SU-DHL-6 (cell line): ENCODE measurements at regions not wholly inside any gene's neighbourhood (a gene's known extent, or its start where the extent isn't known, plus 50 kb on each side); places are given as distances from the start of the nearest gene placed in this dataset.

Experiments used
- H2AFZ ChIP-seq: fragments of 200-600 bp; sonication (generic); 2 replicates; pipeline ENCODE4 v1.6.1; 2014; ENCODE audit warnings: low read depth, mild to moderate bottlenecking, moderate library complexity, mixed read lengths, antibody characterized with exemption, low read length; ENCODE audit not compliant: severe bottlenecking
- H3F3A ChIP-seq: fragments of 200-600 bp; shearing (Covaris generic); 2 replicates; pipeline ENCODE4 v1.6.0; 2016; ENCODE audit warnings: antibody characterized with exemption, mild to moderate bottlenecking; ENCODE audit not compliant: insufficient read depth
- H3K27ac ChIP-seq: fragments of 200-600 bp; sonication (generic); 2 replicates; pipeline ENCODE4 v1.5.1; 2016; ENCODE audit warnings: low read depth, mild to moderate bottlenecking, low read length, moderate library complexity, mixed read lengths
- H3K27me3 ChIP-seq: fragments of 200-600 bp; sonication (generic), shearing (Covaris generic); 2 replicates; pipeline ENCODE4 v1.6.0; 2014; ENCODE audit warnings: mild to moderate bottlenecking, low read length
- H3K36me3 ChIP-seq: fragments of 200-600 bp; sonication (generic); 2 replicates; pipeline ENCODE4 v1.6.1; 2014; ENCODE audit warnings: mild to moderate bottlenecking, low read length, mixed read lengths
- H3K4me2 ChIP-seq: fragments of 300-600, 200-600 bp; shearing (Covaris generic), sonication (generic); 2 replicates; pipeline ENCODE4 v1.6.0; 2014; ENCODE audit warnings: low read length, low read depth, mild to moderate bottlenecking; ENCODE audit not compliant: poor library complexity, severe bottlenecking
- H3K4me3 ChIP-seq: fragments of 200-600 bp; sonication (generic); 2 replicates; pipeline ENCODE4 v1.5.1; 2014; ENCODE audit warnings: antibody characterized with exemption, low read length, mild to moderate bottlenecking, mixed read lengths; ENCODE audit not compliant: insufficient read depth, poor library complexity, severe bottlenecking
- H3K79me2 ChIP-seq: fragments of 200-600 bp; sonication (generic); 2 replicates; pipeline ENCODE4 v1.6.1; 2014; ENCODE audit warnings: mild to moderate bottlenecking, low read length, moderate library complexity; ENCODE audit not compliant: insufficient read depth
- H3K9ac ChIP-seq: fragments of 200-600 bp; sonication (generic); 2 replicates; pipeline ENCODE4 v1.7.0; 2014; ENCODE audit warnings: mild to moderate bottlenecking, low read length
- H3K9me2 ChIP-seq: fragments of 200-600 bp; sonication (generic); replicated peaks from 2 replicates; pipeline ENCODE4 v1.6.1; 2014; ENCODE audit warnings: low read length; ENCODE audit not compliant: insufficient read depth
- H3K9me3 ChIP-seq: fragments of 200-600 bp; sonication (generic); 2 replicates; pipeline ENCODE4 v1.6.1; 2014; ENCODE audit warnings: low read length, mixed read lengths; ENCODE audit not compliant: insufficient read depth
- H4K20me1 ChIP-seq: fragments of 200-600 bp; sonication (generic); 2 replicates; pipeline ENCODE4 v1.6.1; 2014; ENCODE audit warnings: low read depth, mild to moderate bottlenecking, antibody characterized with exemption, low read length, moderate library complexity, mixed read lengths
- EZH2phosphoT487 ChIP-seq: fragments of 200-600 bp; sonication (generic), shearing (Covaris generic); conservative IDR thresholded peaks from 2 replicates; pipeline ENCODE4 v1.6.1; 2018; ENCODE audit warnings: mild to moderate bottlenecking, antibody characterized with exemption, low read length, moderate library complexity, mixed read lengths
- TF ChIP-seq, protein P1 (sequence below): fragments of 200-600 bp; sonication (generic); IDR thresholded peaks from one replicate; pipeline ENCODE4 v1.5.1; 2017; ENCODE audit warnings: antibody characterized with exemption, mild to moderate bottlenecking, low read length, moderate library complexity; ENCODE audit not compliant: insufficient read depth, poor library complexity, severe bottlenecking

DNA sequence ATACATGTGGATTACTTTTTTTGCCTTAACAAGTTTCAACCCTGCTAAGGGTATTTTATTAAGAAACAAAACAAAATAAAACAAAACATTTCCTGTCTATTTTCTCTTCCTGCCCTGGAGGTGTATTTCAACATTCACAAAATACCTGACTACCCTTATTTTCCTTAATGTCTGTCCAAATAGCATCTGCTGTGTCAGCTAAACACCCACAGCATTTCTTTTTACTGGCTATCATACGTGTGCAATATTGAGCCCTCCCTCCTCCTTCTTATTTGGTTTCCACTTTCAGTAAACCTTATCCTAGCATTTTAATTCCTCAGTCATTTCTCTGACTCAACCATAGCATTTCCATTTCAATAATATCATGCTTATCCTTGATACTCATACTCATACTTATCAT, 1420.0 kb upstream of the ZEB2 start:
- Histone ChIP-seq H3K36me3 (no peaks in the 10 kb centered on the region), H3K4me2 (no peak overlapping the region), H3F3A (no peaks in the 10 kb centered on the region), H3K9ac (no peak overlapping the region), H2AFZ (no peak overlapping the region), H4K20me1 (no peaks in the 10 kb centered on the region), H3K4me3 (no peak overlapping the region), H3K79me2 (no peaks in the 10 kb centered on the region), H3K9me2 (no peaks in the 10 kb centered on the region), H3K9me3 (no peaks in the 10 kb centered on the region), H3K27ac (no peak overlapping the region), H3K27me3 (no peaks in the 10 kb centered on the region)
- TF ChIP-seq, protein P1, sequence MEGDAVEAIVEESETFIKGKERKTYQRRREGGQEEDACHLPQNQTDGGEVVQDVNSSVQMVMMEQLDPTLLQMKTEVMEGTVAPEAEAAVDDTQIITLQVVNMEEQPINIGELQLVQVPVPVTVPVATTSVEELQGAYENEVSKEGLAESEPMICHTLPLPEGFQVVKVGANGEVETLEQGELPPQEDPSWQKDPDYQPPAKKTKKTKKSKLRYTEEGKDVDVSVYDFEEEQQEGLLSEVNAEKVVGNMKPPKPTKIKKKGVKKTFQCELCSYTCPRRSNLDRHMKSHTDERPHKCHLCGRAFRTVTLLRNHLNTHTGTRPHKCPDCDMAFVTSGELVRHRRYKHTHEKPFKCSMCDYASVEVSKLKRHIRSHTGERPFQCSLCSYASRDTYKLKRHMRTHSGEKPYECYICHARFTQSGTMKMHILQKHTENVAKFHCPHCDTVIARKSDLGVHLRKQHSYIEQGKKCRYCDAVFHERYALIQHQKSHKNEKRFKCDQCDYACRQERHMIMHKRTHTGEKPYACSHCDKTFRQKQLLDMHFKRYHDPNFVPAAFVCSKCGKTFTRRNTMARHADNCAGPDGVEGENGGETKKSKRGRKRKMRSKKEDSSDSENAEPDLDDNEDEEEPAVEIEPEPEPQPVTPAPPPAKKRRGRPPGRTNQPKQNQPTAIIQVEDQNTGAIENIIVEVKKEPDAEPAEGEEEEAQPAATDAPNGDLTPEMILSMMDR: no peak
- no peak for TF ChIP-seq EZH2phosphoT487

DNA sequence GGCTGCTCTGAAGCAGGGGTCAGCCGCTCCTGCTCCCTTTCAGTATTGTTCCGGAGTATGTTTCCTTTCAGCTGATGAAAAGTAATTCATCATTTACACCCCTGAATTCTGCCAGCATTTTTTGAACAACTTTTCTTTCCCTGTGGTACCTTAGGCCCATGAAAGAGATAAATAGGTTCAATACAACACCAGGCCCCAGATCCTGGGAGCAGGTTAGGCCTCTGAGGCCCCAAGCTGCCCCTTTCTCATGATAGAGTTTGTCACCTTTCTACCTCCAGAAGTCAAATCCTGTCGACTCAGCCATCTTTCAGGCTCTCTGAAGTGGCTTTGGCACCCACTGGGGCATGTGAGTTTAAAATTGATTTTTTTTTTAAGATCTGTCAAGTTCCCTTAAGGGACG, 1415.1 kb upstream of the ZEB2 start:
- Histone ChIP-seq H3K4me2 (no peak overlapping the region), H3K27me3 (no peaks in the 10 kb centered on the region), H3K27ac (no peak overlapping the region), H4K20me1 (no peaks in the 10 kb centered on the region), H3K36me3 (no peaks in the 10 kb centered on the region), H3K9ac (no peak overlapping the region), H2AFZ (no peak overlapping the region), H3K4me3 (no peak overlapping the region), H3K9me2 (no peaks in the 10 kb centered on the region), H3F3A (no peaks in the 10 kb centered on the region), H3K79me2 (no peaks in the 10 kb centered on the region), H3K9me3 (no peaks in the 10 kb centered on the region)
- TF ChIP-seq, protein P1: no peak
- no peak for TF ChIP-seq EZH2phosphoT487

DNA sequence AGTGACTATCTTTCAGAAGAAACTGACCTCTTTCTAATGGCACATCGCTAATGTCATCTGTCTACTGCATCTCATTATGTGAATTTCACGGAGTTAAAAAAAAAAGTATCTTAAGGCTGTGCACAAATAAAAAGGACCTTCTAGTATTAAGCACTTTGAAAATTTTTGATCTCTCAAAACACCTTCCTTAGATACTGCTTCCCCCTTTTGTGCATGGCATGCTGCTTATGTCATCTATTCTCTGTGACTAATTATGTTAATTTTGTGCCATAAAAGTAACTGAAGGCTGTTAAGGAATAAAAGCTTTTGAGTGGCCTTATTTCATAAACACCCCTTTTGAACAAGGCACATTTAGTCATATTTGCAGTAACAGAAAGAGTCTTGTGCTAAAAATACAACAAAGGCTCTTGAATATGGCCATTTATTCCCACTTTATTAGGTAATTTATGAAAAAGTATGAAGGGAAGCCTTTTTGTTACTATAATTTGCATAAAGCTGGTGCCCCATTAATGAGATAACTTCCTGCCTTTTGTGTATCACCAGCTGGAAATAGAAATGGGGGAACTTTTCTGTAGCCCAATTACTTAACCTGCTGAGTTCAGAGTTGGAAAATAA, 1412.0 kb upstream of the ZEB2 start:
- TF ChIP-seq, protein P1: no peak
- TF ChIP-seq EZH2phosphoT487: no peak
- H2AFZ ChIP-seq: no peak overlapping the region
- no peak overlapping the region for H3K9ac ChIP-seq
- H3K36me3 ChIP-seq: no peaks in the 10 kb centered on the region
- no peaks in the 10 kb centered on the region for H3K9me2 ChIP-seq
- no peaks in the 10 kb centered on the region for H3F3A ChIP-seq
- no peak overlapping the region for H3K4me3 ChIP-seq
- no peak overlapping the region for H3K27ac ChIP-seq
- no peaks in the 10 kb centered on the region for H3K27me3 ChIP-seq
- no peaks in the 10 kb centered on the region for H3K9me3 ChIP-seq
- H3K79me2 ChIP-seq: no peaks in the 10 kb centered on the region
- H3K4me2 ChIP-seq: no peak overlapping the region
- no peaks in the 10 kb centered on the region for H4K20me1 ChIP-seq

DNA sequence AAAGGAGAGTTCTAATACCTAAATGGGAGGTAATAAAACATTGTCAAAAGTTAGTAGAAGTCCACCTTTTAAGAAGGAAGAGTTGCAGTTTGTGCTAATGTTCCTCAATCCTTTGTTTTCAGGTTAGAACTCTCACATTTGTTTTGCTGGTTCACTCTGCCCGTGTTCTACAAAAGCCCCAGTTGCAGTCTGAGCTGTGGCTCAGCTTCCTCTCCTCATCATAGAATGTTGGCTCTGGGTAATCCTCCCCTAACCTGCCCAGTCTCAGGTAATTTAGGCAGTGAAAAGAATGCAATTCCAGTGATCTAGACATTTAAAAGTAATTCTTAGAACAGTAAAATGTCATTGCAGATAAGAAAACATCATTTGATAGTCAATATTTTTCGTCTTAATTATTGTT, 1410.4 kb upstream of the ZEB2 start:
- Histone ChIP-seq H3K9me2 (no peaks in the 10 kb centered on the region), H4K20me1 (no peaks in the 10 kb centered on the region), H3K4me3 (no peak overlapping the region), H3K9me3 (no peaks in the 10 kb centered on the region), H3K36me3 (no peaks in the 10 kb centered on the region), H3K27ac (no peak overlapping the region), H3K4me2 (no peak overlapping the region), H3K27me3 (no peaks in the 10 kb centered on the region), H3F3A (no peaks in the 10 kb centered on the region), H3K9ac (no peak overlapping the region), H3K79me2 (no peaks in the 10 kb centered on the region), H2AFZ (no peak overlapping the region)
- TF ChIP-seq EZH2phosphoT487: no peak
- TF ChIP-seq, protein P1: no peak
